Mesendoderm (in vitro differentiated cells): ENCODE measurements at regions not wholly inside any gene's neighbourhood (a gene's known extent, or its start where the extent isn't known, plus 50 kb on each side); places are given as distances from the start of the nearest gene placed in this dataset.

ENCODE experiments used
- DNase-seq: peaks from one replicate; pipeline ENCODE4 v3.0.0; 2013
- H2AK5ac ChIP-seq: 2 replicates; pipeline ENCODE4 v1.6.1; 2013; ENCODE audit warnings: low read length, inconsistent platforms
- H2BK120ac ChIP-seq: 2 replicates; pipeline ENCODE4 v1.6.1; 2013; ENCODE audit warnings: low read depth, mild to moderate bottlenecking, low read length, moderate library complexity, mixed read lengths
- H2BK15ac ChIP-seq: replicated peaks from 2 replicates; pipeline ENCODE4 v1.6.1; 2013; ENCODE audit warnings: low read depth, mild to moderate bottlenecking, moderate library complexity
- H2BK5ac ChIP-seq: 2 replicates; pipeline ENCODE4 v1.6.1; 2013; ENCODE audit warnings: low read length, inconsistent platforms
- H3K18ac ChIP-seq: 2 replicates; pipeline ENCODE4 v1.6.1; 2013; ENCODE audit warnings: mild to moderate bottlenecking, low read length, mixed read lengths
- H3K23ac ChIP-seq: one replicate; pipeline ENCODE4 v1.6.1; 2013; ENCODE audit warnings: low read length
- H3K27ac ChIP-seq: 2 replicates; pipeline ENCODE4 v1.5.1; 2013; ENCODE audit warnings: low read depth, mild to moderate bottlenecking, inconsistent platforms, low read length, moderate library complexity
- H3K27me3 ChIP-seq: 2 replicates; pipeline ENCODE4 v1.6.1; 2013; ENCODE audit warnings: low read length, control low read depth, mild to moderate bottlenecking, inconsistent platforms; ENCODE audit not compliant: insufficient read depth, poor library complexity
- H3K36me3 ChIP-seq: 2 replicates; pipeline ENCODE4 v1.6.1; 2013; ENCODE audit warnings: low read length, inconsistent platforms; ENCODE audit not compliant: control insufficient read depth, insufficient read depth
- H3K4ac ChIP-seq: one replicate; pipeline ENCODE4 v1.6.1; 2013; ENCODE audit warnings: low read depth, mild to moderate bottlenecking, low read length, moderate library complexity
- H3K4me1 ChIP-seq: 2 replicates; pipeline ENCODE4 v1.6.1; 2013; ENCODE audit warnings: low read depth, low read length, inconsistent platforms; ENCODE audit not compliant: control insufficient read depth
- H3K4me2 ChIP-seq: 2 replicates; pipeline ENCODE4 v1.6.1; 2013; ENCODE audit warnings: low read length
- H3K4me3 ChIP-seq: 2 replicates; pipeline ENCODE4 v1.5.1; 2013; ENCODE audit warnings: mild to moderate bottlenecking, low read length
- H3K56ac ChIP-seq: one replicate; pipeline ENCODE4 v1.6.1; 2013; ENCODE audit warnings: low read length
- H3K79me1 ChIP-seq: 2 replicates; pipeline ENCODE4 v1.6.1; 2013; ENCODE audit warnings: low read length, inconsistent platforms
- H3K79me2 ChIP-seq: 2 replicates; pipeline ENCODE4 v1.6.1; 2013; ENCODE audit warnings: mild to moderate bottlenecking, low read length; ENCODE audit not compliant: control insufficient read depth, insufficient read depth
- H3K9ac ChIP-seq: 2 replicates; pipeline ENCODE4 v1.6.1; 2013; ENCODE audit warnings: low read length, inconsistent platforms
- H4K5ac ChIP-seq: one replicate; pipeline ENCODE4 v1.6.1; 2013; ENCODE audit warnings: low read length
- H4K8ac ChIP-seq: one replicate; pipeline ENCODE4 v1.6.1; 2013; ENCODE audit warnings: low read depth, mild to moderate bottlenecking, control low read depth, low read length, moderate library complexity
- WGBS: extraction: QIAGEN DNeasy Blood & Tissue Kit; methylation state at CpG from one replicate; pipeline ENCODE4 v1.1.7; 2013; ENCODE audit warnings: low lambda C conversion rate, missing lambda C conversion rate; ENCODE audit not compliant: insufficient coverage; ENCODE audit errors: extremely low coverage; 5-methylcytosine and 5-hydroxymethylcytosine counted together

- Histone ChIP-seq H3K4ac (no peak overlapping the region), H2BK120ac (no peak overlapping the region), H3K18ac (no peak overlapping the region), H2AK5ac (no peak overlapping the region), H3K9ac (no peak overlapping the region), H3K79me2 (no peaks in the 10 kb centered on the region), H3K4me3 (no peak overlapping the region), H3K27me3 (no peaks in the 10 kb centered on the region), H3K79me1 (no peaks in the 10 kb centered on the region), H3K27ac (no peak overlapping the region), H4K8ac (no peak overlapping the region), H3K4me1 (no peaks in the 10 kb centered on the region), H4K5ac (no peak overlapping the region), H3K23ac (no peak overlapping the region), H2BK5ac (no peak overlapping the region), H2BK15ac (no peak overlapping the region), H3K36me3 (no peaks in the 10 kb centered on the region), H3K56ac (no peak overlapping the region), H3K4me2 (no peak overlapping the region)
- DNase-seq, result no peak
- no CpG with 5 or more reads among the region's 6 CpGs for WGBS
These were observed 143.8 kb upstream of the PIK3R1 start for GRCh38 chr5:68071736-68072135.

DNA sequence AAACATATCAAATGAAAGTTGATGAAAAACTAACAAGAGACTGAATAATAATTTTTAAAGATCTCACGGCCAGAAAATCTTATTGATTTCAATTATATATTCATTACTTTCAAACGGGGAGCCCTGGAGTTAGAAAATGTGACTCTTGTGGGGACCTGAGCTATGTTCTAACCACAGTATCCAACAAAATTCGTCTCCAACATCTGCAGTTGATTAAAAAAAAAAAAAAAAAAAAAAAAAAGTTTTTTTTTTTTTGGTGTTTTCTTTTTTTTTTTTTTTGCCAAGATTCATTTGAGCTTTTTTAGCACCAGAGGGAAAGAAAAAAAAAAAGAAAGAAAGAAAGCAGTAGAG is 144.3 kb upstream of the PIK3R1 start:
- no peaks in the 10 kb centered on the region for H3K79me2 ChIP-seq
- H3K36me3 ChIP-seq, result no peaks in the 10 kb centered on the region
- H4K5ac ChIP-seq, result no peak overlapping the region
- H4K8ac ChIP-seq, result no peak overlapping the region
- H2AK5ac ChIP-seq, result no peak overlapping the region
- no peak overlapping the region for H3K9ac ChIP-seq
- H3K4me2 ChIP-seq, result no peak overlapping the region
- H3K23ac ChIP-seq, result no peak overlapping the region
- H3K4me1 ChIP-seq, result no peaks in the 10 kb centered on the region
- no peak overlapping the region for H2BK5ac ChIP-seq
- H3K27ac ChIP-seq, result no peak overlapping the region
- no peak overlapping the region for H3K4me3 ChIP-seq
- no peak overlapping the region for H2BK120ac ChIP-seq
- no peak overlapping the region for H3K4ac ChIP-seq
- no peaks in the 10 kb centered on the region for H3K27me3 ChIP-seq
- H3K18ac ChIP-seq, result no peak overlapping the region
- H3K56ac ChIP-seq, result no peak overlapping the region
- H3K79me1 ChIP-seq, result no peaks in the 10 kb centered on the region
- no peak for DNase-seq
- H2BK15ac ChIP-seq, result no peak overlapping the region
- WGBS, result no CpG with 5 or more reads among the region's 3 CpGs

- Histone ChIP-seq H2AK5ac (no peak overlapping the region), H2BK120ac (no peak overlapping the region), H4K5ac (no peak overlapping the region), H3K36me3 (no peaks in the 10 kb centered on the region), H3K56ac (no peak overlapping the region), H3K9ac (no peak overlapping the region), H3K4ac (no peak overlapping the region), H3K4me3 (no peak overlapping the region), H2BK15ac (no peak overlapping the region), H3K27me3 (no peaks in the 10 kb centered on the region), H2BK5ac (no peak overlapping the region), H3K23ac (no peak overlapping the region), H3K18ac (no peak overlapping the region), H3K79me1 (no peaks in the 10 kb centered on the region), H3K27ac (no peak overlapping the region), H3K4me2 (no peak overlapping the region), H4K8ac (no peak overlapping the region), H3K79me2 (no peaks in the 10 kb centered on the region), H3K4me1 (no peaks in the 10 kb centered on the region)
- no peak for DNase-seq
- no CpG with 5 or more reads among the region's 2 CpGs for WGBS
These were observed 144.8 kb upstream of the PIK3R1 start for GRCh38 chr5:68070591-68071281.

DNA sequence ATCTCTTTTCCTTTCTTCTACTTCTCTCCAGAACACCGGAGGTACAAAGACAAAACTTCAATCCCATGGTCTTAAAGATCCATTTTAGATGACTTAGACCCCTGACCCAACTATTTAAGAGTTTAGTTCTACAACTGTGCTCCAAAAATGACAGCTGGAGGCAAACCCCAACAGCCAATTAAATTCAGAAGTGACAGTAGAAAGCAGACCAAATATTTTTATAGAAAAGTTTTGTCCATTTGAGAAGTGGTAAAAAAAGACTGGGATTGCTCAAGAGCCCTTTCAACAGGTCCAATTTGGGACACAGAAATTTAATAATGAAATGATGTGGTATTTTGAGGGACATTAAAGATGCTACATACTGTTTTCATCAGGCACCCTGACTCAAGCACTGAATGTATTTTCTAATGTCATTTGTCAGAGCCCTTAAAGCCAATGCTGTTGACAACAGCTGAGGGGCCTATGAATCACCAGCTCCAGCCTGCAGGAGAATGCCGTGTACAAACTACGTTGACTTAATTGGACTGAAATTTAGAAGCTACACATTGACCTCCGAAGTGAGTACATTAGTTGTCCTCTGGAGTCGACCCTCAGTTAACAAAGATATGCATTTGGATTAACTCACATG is 147.5 kb upstream of the PIK3R1 start:
- Histone ChIP-seq H3K4me1 (no peaks in the 10 kb centered on the region), H2AK5ac (no peak overlapping the region), H3K4me2 (no peak overlapping the region), H3K27me3 (no peaks in the 10 kb centered on the region), H3K79me2 (no peaks in the 10 kb centered on the region), H3K4me3 (no peak overlapping the region), H2BK5ac (no peak overlapping the region), H3K27ac (no peak overlapping the region), H2BK15ac (no peak overlapping the region), H3K36me3 (no peaks in the 10 kb centered on the region), H3K79me1 (no peaks in the 10 kb centered on the region), H3K18ac (no peak overlapping the region), H2BK120ac (no peak overlapping the region), H3K9ac (no peak overlapping the region), H3K23ac (no peak overlapping the region), H3K56ac (no peak overlapping the region), H4K8ac (no peak overlapping the region), H4K5ac (no peak overlapping the region), H3K4ac (no peak overlapping the region)
- DNase-seq, result no peak
- no CpG with 5 or more reads among the region's 5 CpGs for WGBS

GRCh38 chr5:68067291-68067690 is 148.3 kb upstream of the PIK3R1 start:
- WGBS, result no CpG with 5 or more reads among the region's 1 CpG
- Histone ChIP-seq H3K79me2 (no peaks in the 10 kb centered on the region), H3K27ac (no peak overlapping the region), H3K36me3 (no peaks in the 10 kb centered on the region), H2AK5ac (no peak overlapping the region), H2BK15ac (no peak overlapping the region), H3K4me1 (no peaks in the 10 kb centered on the region), H3K27me3 (no peaks in the 10 kb centered on the region), H4K5ac (no peak overlapping the region), H2BK120ac (no peak overlapping the region), H2BK5ac (no peak overlapping the region), H3K9ac (no peak overlapping the region), H3K23ac (no peak overlapping the region), H3K4me3 (no peak overlapping the region), H3K18ac (no peak overlapping the region), H3K4me2 (no peak overlapping the region), H3K4ac (no peak overlapping the region), H3K79me1 (no peaks in the 10 kb centered on the region), H4K8ac (no peak overlapping the region), H3K56ac (no peak overlapping the region)
- no peak for DNase-seq
